Lower leg skin (tissue), 4 donors: ENCODE measurements at regions not wholly inside any gene's neighbourhood (a gene's known extent, or its start where the extent isn't known, plus 50 kb on each side); places are given as distances from the start of the nearest gene placed in this dataset.

Experiments
- DNase-seq, 2 donors: peaks; one replicate each; pipeline ENCODE4 v3.0.0-alpha.2; 2019; ENCODE audit warnings: low spot score in 2 of 2
- H3K4me3 ChIP-seq: fragments of 200-600 bp; sonication (generic); 2 replicates; pipeline ENCODE4 v1.5.1; 2017; ENCODE audit warnings: mild to moderate bottlenecking, low read depth; ENCODE audit not compliant: poor library complexity, severe bottlenecking
- POLR2A ChIP-seq, 2 donors: fragments of 450-650 bp; IDR thresholded peaks; one replicate each; pipeline ENCODE4 v1.6.1; 2016 to 2017; ENCODE audit warnings: antibody characterized with exemption in 2 of 2, mild to moderate bottlenecking in 1 of 2, moderate library complexity in 1 of 2
- WGBS, 2 donors: methylation state at CpG; one replicate each; pipeline ENCODE4 v1.1.5; 2018; 5-methylcytosine and 5-hydroxymethylcytosine counted together
- intact Hi-C: fragments of 100-400 bp; cut with DNase I; formaldehyde crosslinking; loops from one replicate; pipeline ENCODE4 v1.15.0; 2023; ENCODE audit warnings: low total_unique reads
- TF ChIP-seq, protein P1 (sequence below), 3 donors: fragments of 450-650 bp; IDR thresholded peaks; one replicate each; pipeline ENCODE4 v1.5.1; 2016; ENCODE audit warnings: antibody characterized with exemption in 3 of 3, mild to moderate bottlenecking in 3 of 3, moderate library complexity in 2 of 3

DNA sequence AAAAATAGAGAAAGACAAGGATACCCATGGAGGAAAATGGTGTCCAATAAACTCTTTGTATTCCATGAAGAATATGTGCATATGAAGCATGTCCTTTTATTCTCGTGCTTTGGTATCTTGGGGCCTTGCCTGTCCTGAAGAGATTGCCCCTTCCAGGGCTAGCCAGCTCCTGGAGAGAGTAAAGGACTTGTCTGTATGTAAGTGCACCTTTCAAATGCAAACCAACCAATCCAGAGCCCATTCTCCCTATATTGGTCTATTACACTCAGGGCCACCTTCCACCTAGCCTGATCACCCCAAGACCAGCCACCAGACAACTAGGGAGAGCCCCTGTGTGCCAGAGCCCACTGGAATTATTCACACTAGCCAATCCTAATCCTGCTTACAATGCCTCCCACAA lies 221.6 kb downstream of the CD83 start:
- no peak overlapping the region for H3K4me3 ChIP-seq
- intact Hi-C loops = no loop called here
- 94 to 96% methylated on average over 1 of the region's 1 CpG for whole genome bisulfite sequencing, 2 donors
- TF ChIP-seq, protein P1, sequence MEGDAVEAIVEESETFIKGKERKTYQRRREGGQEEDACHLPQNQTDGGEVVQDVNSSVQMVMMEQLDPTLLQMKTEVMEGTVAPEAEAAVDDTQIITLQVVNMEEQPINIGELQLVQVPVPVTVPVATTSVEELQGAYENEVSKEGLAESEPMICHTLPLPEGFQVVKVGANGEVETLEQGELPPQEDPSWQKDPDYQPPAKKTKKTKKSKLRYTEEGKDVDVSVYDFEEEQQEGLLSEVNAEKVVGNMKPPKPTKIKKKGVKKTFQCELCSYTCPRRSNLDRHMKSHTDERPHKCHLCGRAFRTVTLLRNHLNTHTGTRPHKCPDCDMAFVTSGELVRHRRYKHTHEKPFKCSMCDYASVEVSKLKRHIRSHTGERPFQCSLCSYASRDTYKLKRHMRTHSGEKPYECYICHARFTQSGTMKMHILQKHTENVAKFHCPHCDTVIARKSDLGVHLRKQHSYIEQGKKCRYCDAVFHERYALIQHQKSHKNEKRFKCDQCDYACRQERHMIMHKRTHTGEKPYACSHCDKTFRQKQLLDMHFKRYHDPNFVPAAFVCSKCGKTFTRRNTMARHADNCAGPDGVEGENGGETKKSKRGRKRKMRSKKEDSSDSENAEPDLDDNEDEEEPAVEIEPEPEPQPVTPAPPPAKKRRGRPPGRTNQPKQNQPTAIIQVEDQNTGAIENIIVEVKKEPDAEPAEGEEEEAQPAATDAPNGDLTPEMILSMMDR (IDR thresholded peaks at IDR 0.05) = no peak
- no peak for TF ChIP-seq POLR2A (IDR thresholded peaks at IDR 0.05)
- no peak for DNase-seq

DNA sequence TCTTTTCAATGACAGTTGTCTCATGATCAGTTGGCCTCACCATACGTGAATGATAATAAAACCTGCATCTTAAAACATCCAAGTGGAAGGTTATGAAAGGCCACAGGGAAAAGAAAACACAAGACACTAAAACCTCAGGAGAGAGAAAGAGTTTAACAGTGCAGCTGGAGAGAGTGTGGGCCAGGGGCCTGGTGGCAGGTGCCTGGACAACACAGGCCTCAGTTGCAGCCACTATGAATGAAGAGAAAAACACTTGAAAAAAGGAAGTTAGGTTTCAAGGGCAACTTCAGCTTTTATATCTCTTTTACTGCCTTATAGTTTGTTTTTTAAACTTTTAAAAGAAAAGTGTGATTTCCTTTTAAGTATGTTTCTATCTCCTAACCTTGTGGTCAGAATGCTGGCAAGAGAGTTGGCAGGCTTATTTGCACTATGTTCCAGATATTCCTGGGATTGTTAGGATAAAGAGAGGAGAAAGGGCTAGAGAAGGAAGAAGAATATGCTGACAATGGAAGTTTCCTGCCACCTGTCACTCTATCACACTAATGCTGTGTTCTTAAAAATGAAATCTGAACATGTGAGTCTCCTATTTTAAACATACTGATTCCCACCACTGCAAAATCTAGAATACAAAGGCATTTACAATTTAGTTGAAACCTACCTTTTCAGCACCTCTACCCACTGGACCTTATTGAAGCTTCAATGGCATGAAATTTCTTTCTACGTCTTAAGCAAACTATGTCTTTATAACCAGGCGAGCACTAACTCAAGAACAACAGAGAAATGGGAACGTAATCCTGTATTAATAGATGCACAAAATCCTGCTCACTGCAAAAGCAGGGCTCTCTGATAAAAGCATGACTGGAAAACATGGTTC lies 222.4 kb downstream of the CD83 start:
- 85 to 90% methylated on average over 4 of the region's 4 CpGs for WGBS, 2 donors
- intact Hi-C loops = no loop called here
- H3K4me3 ChIP-seq = no peak overlapping the region
- TF ChIP-seq, protein P1 (IDR thresholded peaks at IDR 0.05) = no peak
- TF ChIP-seq POLR2A (IDR thresholded peaks at IDR 0.05) = no peak
- no peak for DNase-seq

DNA sequence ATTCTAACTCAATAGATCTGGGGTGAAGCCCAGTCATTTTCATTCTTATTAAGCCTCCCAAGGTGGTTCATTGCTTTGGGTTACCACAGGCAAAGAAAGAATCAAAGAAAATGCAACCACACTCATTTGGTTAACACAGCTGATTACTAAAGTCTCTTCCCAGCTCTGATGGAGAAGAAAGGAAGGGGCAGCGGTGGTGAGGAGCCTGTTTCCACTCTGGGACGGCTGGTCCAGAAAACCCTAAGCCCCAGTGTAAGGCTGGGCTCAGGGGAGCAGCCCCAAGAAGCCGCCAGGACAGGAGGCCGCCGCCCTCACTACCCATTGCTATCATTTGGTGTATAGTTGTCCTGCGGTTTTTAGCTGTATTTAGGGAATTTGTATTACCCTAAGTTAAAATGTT lies 226.9 kb downstream of the CD83 start:
- WGBS, 2 donors = 77 to 83% methylated on average over 6 of the region's 6 CpGs
- no peak for DNase-seq
- no peak overlapping the region for H3K4me3 ChIP-seq
- intact Hi-C loops = no loop called here
- TF ChIP-seq, protein P1 (IDR thresholded peaks at IDR 0.05) = no peak
- TF ChIP-seq POLR2A (IDR thresholded peaks at IDR 0.05) = no peak

DNA sequence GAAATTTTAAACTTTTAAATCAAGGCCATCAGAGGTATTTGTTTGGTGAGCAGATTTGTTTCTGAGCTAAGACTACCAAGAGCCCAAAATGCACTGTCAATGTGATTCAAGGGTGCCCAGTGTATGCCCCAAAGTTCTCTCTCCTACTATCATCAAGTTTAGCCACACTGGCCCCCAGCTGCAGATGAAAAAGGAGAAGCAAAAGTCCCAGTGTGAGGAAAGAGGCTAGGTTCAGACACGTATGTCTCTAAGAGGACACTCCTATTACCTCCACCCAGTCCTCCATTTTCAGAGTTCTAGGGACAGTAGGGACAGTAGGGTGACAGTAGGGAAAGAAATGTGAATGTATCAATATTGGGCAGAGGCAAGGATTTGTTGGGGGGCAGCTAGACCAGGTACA lies 230.8 kb downstream of the CD83 start:
- 92 to 100% methylated on average over 1 of the region's 1 CpG for WGBS, 2 donors
- TF ChIP-seq, protein P1 (IDR thresholded peaks at IDR 0.05) = no peak
- no peak for TF ChIP-seq POLR2A (IDR thresholded peaks at IDR 0.05)
- intact Hi-C loops = no loop called here
- no peak overlapping the region for H3K4me3 ChIP-seq
- DNase-seq = no peak

DNA sequence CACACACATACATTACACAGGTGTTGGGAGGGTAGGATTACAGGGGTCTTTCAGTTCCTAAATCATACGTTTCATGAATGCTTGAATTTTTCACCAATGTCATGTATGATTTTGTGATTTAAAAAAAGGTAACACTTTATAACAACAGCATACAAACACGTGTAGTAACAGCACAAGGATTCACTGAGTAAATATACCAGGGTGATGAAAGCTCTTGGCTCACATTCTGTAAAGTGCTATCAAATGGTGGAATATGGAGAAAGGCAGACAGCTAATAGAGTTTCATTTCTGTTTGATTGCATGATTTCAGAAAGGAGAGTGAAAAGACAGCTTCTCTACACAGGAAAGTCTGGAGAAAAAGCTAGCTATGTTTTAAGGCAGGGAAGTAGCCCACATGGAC lies 231.9 kb downstream of the CD83 start:
- no peak overlapping the region for H3K4me3 ChIP-seq
- intact Hi-C loops = no loop called here
- TF ChIP-seq, protein P1 (IDR thresholded peaks at IDR 0.05) = no peak
- no peak for TF ChIP-seq POLR2A (IDR thresholded peaks at IDR 0.05)
- DNase-seq = no peak
- 67 to 73% methylated on average over 2 of the region's 2 CpGs for WGBS, 2 donors

DNA sequence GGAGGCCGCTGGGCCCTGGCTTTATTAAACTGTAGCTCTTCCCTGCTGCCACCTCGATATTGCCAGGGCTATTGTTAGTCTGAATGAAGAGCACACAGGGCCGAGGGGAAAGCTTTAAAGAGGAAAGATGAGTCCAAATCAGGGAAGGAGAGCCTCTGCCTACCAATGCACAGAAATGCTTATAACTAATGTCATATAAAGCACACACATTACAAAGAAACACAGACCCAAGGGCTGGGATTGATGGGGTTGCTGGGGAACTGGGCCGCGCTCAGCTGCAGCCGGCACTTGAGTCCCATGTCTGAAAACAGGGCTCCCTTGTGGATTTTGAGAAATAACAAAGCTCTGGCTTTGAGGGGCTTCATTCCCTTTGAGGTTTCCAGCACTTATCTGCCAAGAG lies 232.6 kb downstream of the CD83 start:
- intact Hi-C loops = no loop called here
- TF ChIP-seq, protein P1 (IDR thresholded peaks at IDR 0.05) = no peak
- TF ChIP-seq POLR2A (IDR thresholded peaks at IDR 0.05) = no peak
- WGBS, 2 donors = 90 to 95% methylated on average over 6 of the region's 6 CpGs
- DNase-seq = no peak
- no peak overlapping the region for H3K4me3 ChIP-seq
